GM12865 (cell line): ENCODE measurements at regions not wholly inside any gene's neighbourhood (a gene's known extent, or its start where the extent isn't known, plus 50 kb on each side); places are given as distances from the start of the nearest gene placed in this dataset.

Source experiments
- DNase-seq: peaks from one replicate; pipeline ENCODE4 v3.0.0; 2010; ENCODE audit warnings: low read depth
- H3K4me3 ChIP-seq: 2 replicates; pipeline ENCODE4 v1.5.1; 2011; ENCODE audit warnings: mild to moderate bottlenecking, low read depth, low read length, control low read depth
- CTCF ChIP-seq: IDR thresholded peaks from 2 replicates; pipeline ENCODE4 v1.5.1; 2011; ENCODE audit warnings: low read length, control low read depth, low read depth, inconsistent platforms; ENCODE audit not compliant: insufficient read depth; ENCODE audit errors: missing control alignments

- TF ChIP-seq CTCF = no peak
- no peak overlapping the region for H3K4me3 ChIP-seq
- no peak for DNase-seq
Measured at GRCh38 chr18:5726011-5726410, 169.3 kb downstream of the TMEM200C start.

GRCh38 chr18:5721924-5722323, 173.4 kb downstream of the TMEM200C start:
- no peak overlapping the region for H3K4me3 ChIP-seq
- DNase-seq = no peak
- TF ChIP-seq CTCF = no peak

GRCh38 chr18:5720132-5720531, 175.2 kb downstream of the TMEM200C start:
- no peak for TF ChIP-seq CTCF
- H3K4me3 ChIP-seq = no peak overlapping the region
- no peak for DNase-seq

GRCh38 chr18:5717256-5717655, 173.5 kb upstream of the EPB41L3 start:
- no peak for DNase-seq
- H3K4me3 ChIP-seq = no peak overlapping the region
- no peak for TF ChIP-seq CTCF

- no peak overlapping the region for H3K4me3 ChIP-seq
- TF ChIP-seq CTCF = no peak
- DNase-seq = no peak
Measured at GRCh38 chr18:5710676-5711075, 166.9 kb upstream of the EPB41L3 start.

- H3K4me3 ChIP-seq = no peak overlapping the region
Measured at GRCh38 chr18:5710235-5710634, 166.4 kb upstream of the EPB41L3 start.

More at GRCh38 chr18:5710235-5710634, 166.4 kb upstream of the EPB41L3 start:
- no peak for TF ChIP-seq CTCF
- no peak for DNase-seq
